ENCODE measurements at regions not wholly inside any gene's neighbourhood (a gene's known extent, or its start where the extent isn't known, plus 50 kb on each side); places are given as distances from the start of the nearest gene placed in this dataset.

GRCh38 chr1:75074831-75075395 is 59.3 kb upstream of the LHX8 start:
- H3K4me3 ChIP-seq (ENCODE audit: low read depth, low read length), result no peak overlapping the region

GRCh38 chr1:75079538-75080290 is 54.5 kb upstream of the LHX8 start:
- TF ChIP-seq, protein P1, sequence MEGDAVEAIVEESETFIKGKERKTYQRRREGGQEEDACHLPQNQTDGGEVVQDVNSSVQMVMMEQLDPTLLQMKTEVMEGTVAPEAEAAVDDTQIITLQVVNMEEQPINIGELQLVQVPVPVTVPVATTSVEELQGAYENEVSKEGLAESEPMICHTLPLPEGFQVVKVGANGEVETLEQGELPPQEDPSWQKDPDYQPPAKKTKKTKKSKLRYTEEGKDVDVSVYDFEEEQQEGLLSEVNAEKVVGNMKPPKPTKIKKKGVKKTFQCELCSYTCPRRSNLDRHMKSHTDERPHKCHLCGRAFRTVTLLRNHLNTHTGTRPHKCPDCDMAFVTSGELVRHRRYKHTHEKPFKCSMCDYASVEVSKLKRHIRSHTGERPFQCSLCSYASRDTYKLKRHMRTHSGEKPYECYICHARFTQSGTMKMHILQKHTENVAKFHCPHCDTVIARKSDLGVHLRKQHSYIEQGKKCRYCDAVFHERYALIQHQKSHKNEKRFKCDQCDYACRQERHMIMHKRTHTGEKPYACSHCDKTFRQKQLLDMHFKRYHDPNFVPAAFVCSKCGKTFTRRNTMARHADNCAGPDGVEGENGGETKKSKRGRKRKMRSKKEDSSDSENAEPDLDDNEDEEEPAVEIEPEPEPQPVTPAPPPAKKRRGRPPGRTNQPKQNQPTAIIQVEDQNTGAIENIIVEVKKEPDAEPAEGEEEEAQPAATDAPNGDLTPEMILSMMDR (IDR thresholded peaks at IDR 0.05; ENCODE audit: low read depth, low read length), result no peak
- no peak overlapping the region for H3K4me3 ChIP-seq (ENCODE audit: low read depth, low read length)

More at GRCh38 chr1:75074831-75075395, 59.3 kb upstream of the LHX8 start:
- TF ChIP-seq, protein P1 (IDR thresholded peaks at IDR 0.05; ENCODE audit: low read depth, low read length), result no peak

DNA sequence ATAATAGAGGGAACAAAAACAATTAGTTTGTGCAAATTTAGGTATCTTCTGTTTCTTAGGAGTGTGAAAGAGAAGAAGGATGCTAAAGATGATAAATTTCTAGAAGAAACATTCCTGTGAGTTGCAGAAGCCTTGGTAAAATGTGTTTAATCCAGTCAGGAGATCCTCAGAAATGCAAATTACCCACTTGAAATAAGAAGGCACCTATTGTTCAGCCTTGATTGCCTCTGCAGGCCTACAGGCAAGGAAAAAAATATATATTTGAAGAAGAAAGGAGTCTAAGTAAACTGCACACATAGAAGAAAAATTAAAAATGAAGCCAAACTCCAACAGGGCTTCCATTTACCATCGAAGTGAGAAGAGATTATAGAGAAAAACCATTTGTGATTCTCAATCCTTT is 51.0 kb upstream of the LHX8 start:
- H3K4me3 ChIP-seq (ENCODE audit: low read depth, low read length), result no peak overlapping the region
- TF ChIP-seq, protein P1 (IDR thresholded peaks at IDR 0.05; ENCODE audit: low read depth, low read length), result no peak

DNA sequence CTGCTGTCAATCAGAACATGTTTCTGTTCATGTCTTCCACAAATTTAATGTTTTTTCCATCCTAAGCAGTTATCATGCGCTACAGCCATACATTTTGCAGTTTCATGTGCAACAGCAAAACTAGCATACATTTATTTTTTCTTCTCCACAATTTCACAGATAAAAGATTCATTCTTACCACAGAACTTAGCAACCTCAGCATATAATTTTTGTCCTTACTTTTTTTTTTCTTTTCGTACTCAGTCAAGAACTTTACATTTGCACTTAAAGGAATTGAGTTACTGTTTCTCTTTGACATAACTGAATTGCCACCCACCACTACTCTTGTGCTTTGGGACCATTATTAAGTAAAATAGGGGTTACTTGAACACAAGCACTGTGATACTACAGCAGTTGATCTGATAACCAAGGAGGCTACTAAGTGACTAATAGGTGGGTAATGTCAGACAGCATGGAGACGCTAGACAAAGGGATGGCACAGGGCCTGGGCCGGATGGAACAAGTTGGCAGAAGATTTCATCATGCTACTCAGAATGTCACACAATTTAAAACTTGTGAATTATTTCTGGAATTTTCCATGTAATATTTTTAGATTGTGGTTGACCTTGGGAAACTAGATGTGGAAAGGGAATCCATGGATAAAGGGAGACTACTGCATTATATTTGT is 50.2 kb upstream of the LHX8 start:
- TF ChIP-seq, protein P1 (IDR thresholded peaks at IDR 0.05; ENCODE audit: low read depth, low read length), result no peak

More for the DNA sequence above, 50.2 kb upstream of the LHX8 start:
- H3K4me3 ChIP-seq (ENCODE audit: low read depth, low read length), result no peak overlapping the region
